Loucy (cell line): ENCODE measurements at regions not wholly inside any gene's neighbourhood (a gene's known extent, or its start where the extent isn't known, plus 50 kb on each side); places are given as distances from the start of the nearest gene placed in this dataset.

ENCODE experiments used
- H2AFZ ChIP-seq: fragments of 200-600 bp; sonication (generic); 2 replicates; pipeline ENCODE4 v1.6.0; 2016; ENCODE audit warnings: antibody characterized with exemption, mild to moderate bottlenecking, low read length, moderate library complexity
- H3F3A ChIP-seq: fragments of 200-600 bp; 2 replicates; pipeline ENCODE4 v1.6.0; 2016; ENCODE audit warnings: antibody characterized with exemption, low read depth, mild to moderate bottlenecking
- H3K27me3 ChIP-seq: fragments of 200-600 bp; sonication (generic); 2 replicates; pipeline ENCODE4 v1.6.1; 2014; ENCODE audit warnings: low read length, mild to moderate bottlenecking; ENCODE audit not compliant: insufficient read depth, poor library complexity, severe bottlenecking
- H3K36me3 ChIP-seq: fragments of 200-600 bp; sonication (generic); 2 replicates; pipeline ENCODE4 v1.6.1; 2016; ENCODE audit warnings: low read length; ENCODE audit not compliant: insufficient read depth
- H3K4me1 ChIP-seq: fragments of 200-600 bp; sonication (generic); 2 replicates; pipeline ENCODE4 v1.5.1; 2014; ENCODE audit warnings: low read length, mild to moderate bottlenecking; ENCODE audit not compliant: insufficient read depth, poor library complexity, severe bottlenecking
- H3K4me2 ChIP-seq: fragments of 200-600 bp; sonication (generic); 2 replicates; pipeline ENCODE4 v1.6.0; 2014; ENCODE audit warnings: antibody characterized with exemption, low read length, low read depth, mild to moderate bottlenecking; ENCODE audit not compliant: poor library complexity, severe bottlenecking
- H3K4me3 ChIP-seq: fragments of 200-600 bp; sonication (generic); 2 replicates; pipeline ENCODE4 v1.5.1; 2014; ENCODE audit warnings: low read length, mild to moderate bottlenecking, mixed read lengths; ENCODE audit not compliant: poor library complexity, severe bottlenecking
- H3K79me2 ChIP-seq: fragments of 200-600 bp; sonication (generic); 2 replicates; pipeline ENCODE4 v1.6.1; 2014; ENCODE audit warnings: low read length; ENCODE audit not compliant: insufficient read depth
- H3K9ac ChIP-seq: fragments of 200-600 bp; sonication (generic); 2 replicates; pipeline ENCODE4 v1.6.0; 2014; ENCODE audit warnings: mild to moderate bottlenecking, low read depth, low read length, moderate library complexity; ENCODE audit not compliant: poor library complexity, severe bottlenecking
- H3K9me2 ChIP-seq: fragments of 200-600 bp; sonication (generic); replicated peaks from 2 replicates; pipeline ENCODE4 v1.6.1; 2016; ENCODE audit warnings: low read depth, low read length, mixed read lengths
- H3K9me3 ChIP-seq: fragments of 200-600 bp; sonication (generic); 2 replicates; pipeline ENCODE4 v1.6.1; 2014; ENCODE audit warnings: mild to moderate bottlenecking, antibody characterized with exemption, low read length, low read depth; ENCODE audit not compliant: insufficient read depth
- H4K20me1 ChIP-seq: fragments of 200-600 bp; sonication (generic); 2 replicates; pipeline ENCODE4 v1.6.0; 2014; ENCODE audit warnings: antibody characterized with exemption, low read length, mild to moderate bottlenecking; ENCODE audit not compliant: insufficient read depth, poor library complexity, severe bottlenecking
- EZH2phosphoT487 ChIP-seq: fragments of 200-600 bp; IDR thresholded peaks from 2 replicates; pipeline ENCODE4 v1.6.1; 2018; ENCODE audit warnings: antibody characterized with exemption, mild to moderate bottlenecking, moderate library complexity, borderline replicate concordance
- TF ChIP-seq, protein P1 (sequence below): fragments of 200-600 bp; sonication (generic); conservative IDR thresholded peaks from 2 replicates; pipeline ENCODE4 v1.5.1; 2014; ENCODE audit warnings: mild to moderate bottlenecking, antibody characterized with exemption, low read length

DNA sequence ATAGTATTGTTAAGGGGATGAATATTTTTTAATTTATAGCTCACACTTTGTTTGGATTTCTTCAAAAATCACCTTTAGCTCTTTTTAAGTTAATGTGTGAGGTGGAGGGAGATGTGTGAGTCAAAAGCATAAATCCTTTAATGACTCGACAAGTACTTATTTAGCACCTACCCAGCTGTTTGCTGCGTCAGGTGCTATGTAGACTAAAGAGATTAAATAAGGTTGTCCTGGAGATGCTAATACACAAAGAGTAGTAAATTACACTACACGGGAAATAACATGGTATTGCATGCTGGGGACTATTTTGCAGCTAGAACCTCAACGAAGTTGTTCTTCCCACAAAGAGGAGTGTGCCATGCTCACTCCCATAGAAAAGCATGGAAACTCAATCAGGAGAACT, 583.3 kb upstream of the TENM4 start:
- no peaks in the 10 kb centered on the region for H3K9me3 ChIP-seq
- no peaks in the 10 kb centered on the region for H3F3A ChIP-seq
- TF ChIP-seq, protein P1, sequence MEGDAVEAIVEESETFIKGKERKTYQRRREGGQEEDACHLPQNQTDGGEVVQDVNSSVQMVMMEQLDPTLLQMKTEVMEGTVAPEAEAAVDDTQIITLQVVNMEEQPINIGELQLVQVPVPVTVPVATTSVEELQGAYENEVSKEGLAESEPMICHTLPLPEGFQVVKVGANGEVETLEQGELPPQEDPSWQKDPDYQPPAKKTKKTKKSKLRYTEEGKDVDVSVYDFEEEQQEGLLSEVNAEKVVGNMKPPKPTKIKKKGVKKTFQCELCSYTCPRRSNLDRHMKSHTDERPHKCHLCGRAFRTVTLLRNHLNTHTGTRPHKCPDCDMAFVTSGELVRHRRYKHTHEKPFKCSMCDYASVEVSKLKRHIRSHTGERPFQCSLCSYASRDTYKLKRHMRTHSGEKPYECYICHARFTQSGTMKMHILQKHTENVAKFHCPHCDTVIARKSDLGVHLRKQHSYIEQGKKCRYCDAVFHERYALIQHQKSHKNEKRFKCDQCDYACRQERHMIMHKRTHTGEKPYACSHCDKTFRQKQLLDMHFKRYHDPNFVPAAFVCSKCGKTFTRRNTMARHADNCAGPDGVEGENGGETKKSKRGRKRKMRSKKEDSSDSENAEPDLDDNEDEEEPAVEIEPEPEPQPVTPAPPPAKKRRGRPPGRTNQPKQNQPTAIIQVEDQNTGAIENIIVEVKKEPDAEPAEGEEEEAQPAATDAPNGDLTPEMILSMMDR, result no peak
- no peaks in the 10 kb centered on the region for H4K20me1 ChIP-seq
- no peak overlapping the region for H3K9ac ChIP-seq
- no peaks in the 10 kb centered on the region for H3K9me2 ChIP-seq
- H3K4me3 ChIP-seq, result no peak overlapping the region
- no peaks in the 10 kb centered on the region for H3K79me2 ChIP-seq
- no peaks in the 10 kb centered on the region for H3K36me3 ChIP-seq
- no peaks in the 10 kb centered on the region for H3K4me1 ChIP-seq
- H3K27me3 ChIP-seq, result no peaks in the 10 kb centered on the region
- H2AFZ ChIP-seq, result no peak overlapping the region
- H3K4me2 ChIP-seq, result no peak overlapping the region

DNA sequence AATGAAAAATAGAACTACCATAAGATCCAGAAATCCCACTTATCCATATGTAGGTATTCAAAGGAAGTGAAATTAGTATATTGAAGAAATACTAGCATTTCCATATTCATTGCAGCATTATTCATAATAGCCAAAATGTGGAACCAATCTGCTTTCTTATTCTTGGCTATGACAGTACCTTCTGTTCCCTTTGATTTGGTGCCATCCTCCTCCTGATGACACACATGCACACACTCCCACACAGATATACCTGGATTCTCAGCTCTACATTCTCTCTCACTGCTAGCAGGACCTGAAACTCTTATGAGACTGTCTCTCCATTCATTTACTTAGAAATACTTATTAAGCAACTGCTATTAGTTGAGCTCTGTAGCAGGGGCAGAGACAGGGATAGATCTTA, 582.6 kb upstream of the TENM4 start:
- no peaks in the 10 kb centered on the region for H3K9me2 ChIP-seq
- no peaks in the 10 kb centered on the region for H3K36me3 ChIP-seq
- no peaks in the 10 kb centered on the region for H3K27me3 ChIP-seq
- H3F3A ChIP-seq, result no peaks in the 10 kb centered on the region
- H3K4me3 ChIP-seq, result no peak overlapping the region
- H3K9me3 ChIP-seq, result no peaks in the 10 kb centered on the region
- TF ChIP-seq EZH2phosphoT487, result no peak
- no peak overlapping the region for H2AFZ ChIP-seq
- no peak overlapping the region for H3K9ac ChIP-seq
- H3K79me2 ChIP-seq, result no peaks in the 10 kb centered on the region
- no peaks in the 10 kb centered on the region for H4K20me1 ChIP-seq
- no peak overlapping the region for H3K4me2 ChIP-seq
- no peaks in the 10 kb centered on the region for H3K4me1 ChIP-seq

DNA sequence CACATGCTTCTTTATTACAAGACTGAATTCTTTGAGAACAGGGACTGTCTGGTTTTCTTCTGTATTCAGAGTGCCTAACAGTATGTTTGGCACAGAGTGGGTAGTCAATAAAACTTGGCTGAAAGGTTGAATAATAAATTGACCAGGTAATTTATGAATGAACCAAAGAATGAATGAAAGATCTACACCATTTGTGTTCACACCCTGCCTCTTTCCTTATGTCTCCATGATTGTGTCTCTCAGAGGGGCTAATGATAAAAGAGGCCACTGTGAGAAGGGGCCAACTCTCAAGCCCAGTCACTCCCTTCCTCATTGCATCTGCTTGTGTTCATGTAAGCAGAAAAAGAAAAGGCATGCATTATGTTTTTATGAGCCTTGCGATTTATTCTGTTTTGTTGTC, 569.7 kb upstream of the TENM4 start:
- Histone ChIP-seq H3K9me3 (no peaks in the 10 kb centered on the region), H3K36me3 (no peaks in the 10 kb centered on the region), H4K20me1 (no peaks in the 10 kb centered on the region), H3K79me2 (no peaks in the 10 kb centered on the region), H3K4me1 (no peaks in the 10 kb centered on the region), H3K4me3 (no peak overlapping the region), H3K9me2 (no peaks in the 10 kb centered on the region), H3K4me2 (no peak overlapping the region), H3F3A (no peaks in the 10 kb centered on the region), H2AFZ (no peak overlapping the region), H3K9ac (no peak overlapping the region), H3K27me3 (no peaks in the 10 kb centered on the region)
- TF ChIP-seq EZH2phosphoT487, result no peak
- TF ChIP-seq, protein P1, result no peak

DNA sequence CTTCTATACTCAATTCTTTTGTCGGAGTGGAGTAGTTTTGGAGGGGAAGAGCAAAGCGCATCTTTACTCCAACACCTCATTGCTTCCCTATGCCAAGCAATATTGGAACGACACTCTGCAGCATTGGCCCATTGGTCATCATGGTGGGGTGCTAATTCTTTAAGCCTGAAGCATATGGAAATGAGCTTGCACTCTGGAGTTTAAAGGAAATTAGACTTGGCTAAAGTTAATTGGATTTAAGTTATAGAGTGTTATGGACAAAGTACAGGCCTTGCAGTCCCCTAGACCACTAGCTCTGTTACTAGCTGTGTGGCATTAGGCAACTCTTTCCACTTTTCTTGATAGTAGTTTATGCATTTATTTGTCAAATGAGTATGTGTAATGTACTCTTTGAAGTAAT, 568.3 kb upstream of the TENM4 start:
- Histone ChIP-seq H3K4me2 (no peak overlapping the region), H3K4me1 (no peaks in the 10 kb centered on the region), H3F3A (no peaks in the 10 kb centered on the region), H2AFZ (no peak overlapping the region), H3K79me2 (no peaks in the 10 kb centered on the region), H4K20me1 (no peaks in the 10 kb centered on the region), H3K27me3 (no peaks in the 10 kb centered on the region), H3K4me3 (no peak overlapping the region), H3K9ac (no peak overlapping the region), H3K9me3 (no peaks in the 10 kb centered on the region), H3K36me3 (no peaks in the 10 kb centered on the region), H3K9me2 (no peaks in the 10 kb centered on the region)
- TF ChIP-seq EZH2phosphoT487, result no peak
- TF ChIP-seq, protein P1, result no peak
